Transverse colon (tissue), 4 donors: ENCODE measurements at regions not wholly inside any gene's neighbourhood (a gene's known extent, or its start where the extent isn't known, plus 50 kb on each side); places are given as distances from the start of the nearest gene placed in this dataset.

ENCODE experiments used
- CTCF ChIP-seq, 5 experiments: fragments of 200-600 bp in 3 of 5; fragments of 450-650 bp in 2 of 5; sonication (generic) in 3 of 5; IDR thresholded peaks; 1 replicate in 2 of 5; 2 replicates in 3 of 5; pipeline ENCODE4 v1.5.1; 2016 to 2017; ENCODE audit warnings: antibody characterized with exemption in 5 of 5, inconsistent platforms in 3 of 5, mild to moderate bottlenecking in 2 of 5, moderate library complexity in 1 of 5
- EP300 ChIP-seq: sonication (generic); formaldehyde crosslinking; IDR thresholded peaks from one replicate; pipeline ENCODE4 v1.6.1; 2017; ENCODE audit warnings: antibody characterized with exemption, low read depth
- POLR2AphosphoS5 ChIP-seq, 3 donors: sonication (generic); formaldehyde crosslinking; IDR thresholded peaks; one replicate each; pipeline ENCODE4 v1.6.1; 2016; ENCODE audit warnings: antibody characterized with exemption in 3 of 3

GRCh38 chr5:109982966-109983534 is 293.3 kb downstream of the MAN2A1 start:
- TF ChIP-seq CTCF (IDR thresholded peaks at IDR 0.05) (no peak), POLR2AphosphoS5 (IDR thresholded peaks at IDR 0.05) (no peak), EP300 (no peak)
